ENCODE measurements at regions not wholly inside any gene's neighbourhood (a gene's known extent, or its start where the extent isn't known, plus 50 kb on each side); places are given as distances from the start of the nearest gene placed in this dataset.

GRCh38 chr14:80275208-80275850, 64.0 kb upstream of the DIO2 start:
- TF ChIP-seq CTCF (conservative IDR thresholded peaks at IDR 0.05; ENCODE audit: low read length), result no peak
- no peak for TF ChIP-seq EZH2phosphoT487 (IDR thresholded peaks at IDR 0.05; ENCODE audit: borderline replicate concordance, low read depth, low read length)
